ENCODE measurements at regions not wholly inside any gene's neighbourhood (a gene's known extent, or its start where the extent isn't known, plus 50 kb on each side); places are given as distances from the start of the nearest gene placed in this dataset.

DNA sequence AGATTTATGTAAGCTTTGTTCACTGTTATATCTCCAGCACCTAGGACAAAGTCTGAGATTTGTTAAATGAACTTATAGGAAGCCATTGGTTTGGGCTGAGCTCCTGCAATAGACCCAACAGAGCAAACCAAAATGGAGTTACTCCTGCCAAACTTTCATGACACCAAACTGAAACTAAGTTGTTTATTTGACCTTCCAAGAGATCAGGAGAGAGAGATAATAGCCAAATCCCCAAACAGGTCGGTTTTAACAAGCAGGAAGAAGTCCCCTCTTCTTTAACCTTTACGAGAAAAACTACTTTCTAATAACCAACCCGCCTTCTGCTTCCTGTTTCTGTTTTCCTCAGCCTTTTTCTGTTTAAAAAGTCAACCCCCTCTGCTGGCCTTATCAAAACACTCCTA lies 54.9 kb upstream of the ATP12A start:
- H3K4me2 ChIP-seq (ENCODE audit: low read length): no peak overlapping the region

GRCh38 chr13:24625870-24626849 lies 54.0 kb upstream of the ATP12A start:
- no peaks in the 10 kb centered on the region for H3K9me2 ChIP-seq (ENCODE audit: insufficient read depth, low read length)

More for the DNA sequence above, 54.9 kb upstream of the ATP12A start:
- H3K9ac ChIP-seq (ENCODE audit: low read length): no peak overlapping the region
- H2AFZ ChIP-seq (ENCODE audit: low read depth, low read length): no peak overlapping the region
- no peak overlapping the region for H3K4me3 ChIP-seq (ENCODE audit: low read length)
- TF ChIP-seq EP300 (conservative IDR thresholded peaks at IDR 0.05; ENCODE audit: poor library complexity, severe bottlenecking) (no peak), POLR2AphosphoS5 (IDR thresholded peaks at IDR 0.05) (no peak), TAF1 (IDR thresholded peaks at IDR 0.05; ENCODE audit: low read depth) (no peak), SMC3 (conservative IDR thresholded peaks at IDR 0.05; ENCODE audit: poor library complexity) (no peak), RAD21 (conservative IDR thresholded peaks at IDR 0.05) (no peak), EZH2 (IDR thresholded peaks at IDR 0.05; ENCODE audit: borderline replicate concordance, insufficient read depth, low read length, poor library complexity, severe bottlenecking) (no peak), MXI1 (conservative IDR thresholded peaks at IDR 0.05; ENCODE audit: poor library complexity, severe bottlenecking) (no peak)
- TF ChIP-seq, protein P1, sequence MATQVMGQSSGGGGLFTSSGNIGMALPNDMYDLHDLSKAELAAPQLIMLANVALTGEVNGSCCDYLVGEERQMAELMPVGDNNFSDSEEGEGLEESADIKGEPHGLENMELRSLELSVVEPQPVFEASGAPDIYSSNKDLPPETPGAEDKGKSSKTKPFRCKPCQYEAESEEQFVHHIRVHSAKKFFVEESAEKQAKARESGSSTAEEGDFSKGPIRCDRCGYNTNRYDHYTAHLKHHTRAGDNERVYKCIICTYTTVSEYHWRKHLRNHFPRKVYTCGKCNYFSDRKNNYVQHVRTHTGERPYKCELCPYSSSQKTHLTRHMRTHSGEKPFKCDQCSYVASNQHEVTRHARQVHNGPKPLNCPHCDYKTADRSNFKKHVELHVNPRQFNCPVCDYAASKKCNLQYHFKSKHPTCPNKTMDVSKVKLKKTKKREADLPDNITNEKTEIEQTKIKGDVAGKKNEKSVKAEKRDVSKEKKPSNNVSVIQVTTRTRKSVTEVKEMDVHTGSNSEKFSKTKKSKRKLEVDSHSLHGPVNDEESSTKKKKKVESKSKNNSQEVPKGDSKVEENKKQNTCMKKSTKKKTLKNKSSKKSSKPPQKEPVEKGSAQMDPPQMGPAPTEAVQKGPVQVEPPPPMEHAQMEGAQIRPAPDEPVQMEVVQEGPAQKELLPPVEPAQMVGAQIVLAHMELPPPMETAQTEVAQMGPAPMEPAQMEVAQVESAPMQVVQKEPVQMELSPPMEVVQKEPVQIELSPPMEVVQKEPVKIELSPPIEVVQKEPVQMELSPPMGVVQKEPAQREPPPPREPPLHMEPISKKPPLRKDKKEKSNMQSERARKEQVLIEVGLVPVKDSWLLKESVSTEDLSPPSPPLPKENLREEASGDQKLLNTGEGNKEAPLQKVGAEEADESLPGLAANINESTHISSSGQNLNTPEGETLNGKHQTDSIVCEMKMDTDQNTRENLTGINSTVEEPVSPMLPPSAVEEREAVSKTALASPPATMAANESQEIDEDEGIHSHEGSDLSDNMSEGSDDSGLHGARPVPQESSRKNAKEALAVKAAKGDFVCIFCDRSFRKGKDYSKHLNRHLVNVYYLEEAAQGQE (IDR thresholded peaks at IDR 0.05; ENCODE audit: borderline replicate concordance): no peak
- TF ChIP-seq, protein P2, sequence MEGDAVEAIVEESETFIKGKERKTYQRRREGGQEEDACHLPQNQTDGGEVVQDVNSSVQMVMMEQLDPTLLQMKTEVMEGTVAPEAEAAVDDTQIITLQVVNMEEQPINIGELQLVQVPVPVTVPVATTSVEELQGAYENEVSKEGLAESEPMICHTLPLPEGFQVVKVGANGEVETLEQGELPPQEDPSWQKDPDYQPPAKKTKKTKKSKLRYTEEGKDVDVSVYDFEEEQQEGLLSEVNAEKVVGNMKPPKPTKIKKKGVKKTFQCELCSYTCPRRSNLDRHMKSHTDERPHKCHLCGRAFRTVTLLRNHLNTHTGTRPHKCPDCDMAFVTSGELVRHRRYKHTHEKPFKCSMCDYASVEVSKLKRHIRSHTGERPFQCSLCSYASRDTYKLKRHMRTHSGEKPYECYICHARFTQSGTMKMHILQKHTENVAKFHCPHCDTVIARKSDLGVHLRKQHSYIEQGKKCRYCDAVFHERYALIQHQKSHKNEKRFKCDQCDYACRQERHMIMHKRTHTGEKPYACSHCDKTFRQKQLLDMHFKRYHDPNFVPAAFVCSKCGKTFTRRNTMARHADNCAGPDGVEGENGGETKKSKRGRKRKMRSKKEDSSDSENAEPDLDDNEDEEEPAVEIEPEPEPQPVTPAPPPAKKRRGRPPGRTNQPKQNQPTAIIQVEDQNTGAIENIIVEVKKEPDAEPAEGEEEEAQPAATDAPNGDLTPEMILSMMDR (IDR thresholded peaks at IDR 0.05; ENCODE audit: poor library complexity, severe bottlenecking): no peak
- no peak overlapping the region for H3K27ac ChIP-seq (ENCODE audit: low read length)
- H3K9me3 ChIP-seq (ENCODE audit: low read length): no peaks in the 10 kb centered on the region
- no peaks in the 10 kb centered on the region for H4K20me1 ChIP-seq (ENCODE audit: insufficient read depth)
- H3K27me3 ChIP-seq (ENCODE audit: insufficient read depth, low read depth, low read length): no peaks in the 10 kb centered on the region
- H3K9me2 ChIP-seq (ENCODE audit: insufficient read depth, low read length): no peaks in the 10 kb centered on the region
- H3K36me3 ChIP-seq (ENCODE audit: insufficient read depth, low read length): no peaks in the 10 kb centered on the region
- no peaks in the 10 kb centered on the region for H3F3A ChIP-seq (ENCODE audit: insufficient read depth, low read length, poor library complexity, severe bottlenecking)
- H3K79me2 ChIP-seq (replicated peaks; ENCODE audit: insufficient read depth, low read length): no peaks in the 10 kb centered on the region

More at GRCh38 chr13:24625870-24626849, 54.0 kb upstream of the ATP12A start:
- Histone ChIP-seq H3F3A (ENCODE audit: insufficient read depth, low read length, poor library complexity, severe bottlenecking) (no peaks in the 10 kb centered on the region), H3K79me2 (replicated peaks; ENCODE audit: insufficient read depth, low read length) (no peaks in the 10 kb centered on the region), H3K9me3 (ENCODE audit: low read length) (no peaks in the 10 kb centered on the region), H3K4me3 (ENCODE audit: low read length) (no peak overlapping the region), H4K20me1 (ENCODE audit: insufficient read depth) (no peaks in the 10 kb centered on the region), H3K27ac (ENCODE audit: low read length) (no peak overlapping the region), H3K27me3 (ENCODE audit: insufficient read depth, low read depth, low read length) (no peaks in the 10 kb centered on the region), H3K9ac (ENCODE audit: low read length) (no peak overlapping the region), H3K4me2 (ENCODE audit: low read length) (no peak overlapping the region), H3K36me3 (ENCODE audit: insufficient read depth, low read length) (no peaks in the 10 kb centered on the region), H2AFZ (ENCODE audit: low read depth, low read length) (no peak overlapping the region)
- TF ChIP-seq, protein P2 (IDR thresholded peaks at IDR 0.05; ENCODE audit: poor library complexity, severe bottlenecking): no peak
- no peak for TF ChIP-seq MXI1 (conservative IDR thresholded peaks at IDR 0.05; ENCODE audit: poor library complexity, severe bottlenecking)
